ENCODE measurements at regions not wholly inside any gene's neighbourhood (a gene's known extent, or its start where the extent isn't known, plus 50 kb on each side); places are given as distances from the start of the nearest gene placed in this dataset.

DNA sequence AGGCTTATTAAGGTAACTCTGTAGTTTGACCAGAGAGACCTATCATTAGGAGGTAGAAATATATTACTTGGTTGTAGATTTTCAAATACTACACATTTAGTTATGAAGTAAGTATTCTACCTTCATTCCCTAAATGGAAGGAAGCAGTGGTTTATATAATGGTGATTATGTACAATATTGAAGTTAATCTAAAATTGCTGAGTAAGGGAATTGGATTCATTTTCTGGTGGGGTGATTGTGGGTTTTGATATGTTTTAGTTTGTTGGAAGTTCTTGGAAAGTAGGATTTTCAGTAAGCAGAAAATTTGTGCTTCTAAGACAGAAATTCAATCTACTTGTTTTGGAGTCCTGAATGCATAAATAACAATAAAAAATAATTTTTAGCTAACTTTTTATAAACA is 1830.9 kb upstream of the ADGRL3 start:
- Histone ChIP-seq H3K4ac (ENCODE audit: low read depth, low read length) (no peak overlapping the region), H4K5ac (ENCODE audit: insufficient read length, low read depth, low read length) (no peak overlapping the region), H4K20me1 (ENCODE audit: control insufficient read depth, insufficient read depth, insufficient read length) (no peaks in the 10 kb centered on the region), H2BK15ac (ENCODE audit: low read depth, low read length) (no peak overlapping the region), H3K27me3 (ENCODE audit: insufficient read depth, low read length) (no peaks in the 10 kb centered on the region), H3K18ac (ENCODE audit: insufficient read length, low read depth, low read length) (no peak overlapping the region), H3T11ph (ENCODE audit: low read length) (no peak overlapping the region), H3K14ac (ENCODE audit: insufficient read depth, low read length) (no peak overlapping the region), H2BK20ac (ENCODE audit: low read depth, low read length, poor library complexity, severe bottlenecking) (no peak overlapping the region), H2BK5ac (ENCODE audit: insufficient read length, low read length) (no peak overlapping the region), H2BK120ac (ENCODE audit: low read depth, low read length, poor library complexity, severe bottlenecking) (no peak overlapping the region), H3K79me1 (ENCODE audit: insufficient read depth, low read depth, low read length, poor library complexity, severe bottlenecking) (no peaks in the 10 kb centered on the region), H4K91ac (ENCODE audit: insufficient read length, low read depth, low read length) (no peak overlapping the region), H3K4me1 (ENCODE audit: insufficient read depth, low read length) (no peaks in the 10 kb centered on the region), H3K27ac (ENCODE audit: insufficient read length, low read depth, low read length) (no peak overlapping the region), H4K8ac (replicated peaks; ENCODE audit: insufficient read length, low read depth, low read length) (no peak overlapping the region), H3K79me2 (ENCODE audit: insufficient read depth, low read length) (no peaks in the 10 kb centered on the region), H3K56ac (ENCODE audit: insufficient read length, low read depth, low read length) (no peak overlapping the region), H2AK5ac (ENCODE audit: insufficient read length, low read length) (no peak overlapping the region), H3K9me3 (ENCODE audit: control insufficient read depth, low read depth, low read length) (no peaks in the 10 kb centered on the region), H3K4me2 (ENCODE audit: insufficient read depth, insufficient read length, low read length) (no peak overlapping the region), H3K9ac (ENCODE audit: extremely low read depth, insufficient read length, low read length) (no peak overlapping the region), H3K23ac (ENCODE audit: insufficient read length, low read depth, low read length) (no peak overlapping the region), H2AFZ (ENCODE audit: low read length) (no peak overlapping the region), H3K23me2 (ENCODE audit: insufficient read length, low read depth, low read length, poor library complexity, severe bottlenecking) (no peaks in the 10 kb centered on the region), H2BK12ac (ENCODE audit: insufficient read length, low read depth, low read length) (no peak overlapping the region)
- no peak for DNase-seq
- H3K9me3 Mint-ChIP-seq = 0 out of 5 replicates have a peak, but pooled peaks cover 0 to 3% of the 10 kb centered on the region in 2 experiments
- TF ChIP-seq, protein P1, sequence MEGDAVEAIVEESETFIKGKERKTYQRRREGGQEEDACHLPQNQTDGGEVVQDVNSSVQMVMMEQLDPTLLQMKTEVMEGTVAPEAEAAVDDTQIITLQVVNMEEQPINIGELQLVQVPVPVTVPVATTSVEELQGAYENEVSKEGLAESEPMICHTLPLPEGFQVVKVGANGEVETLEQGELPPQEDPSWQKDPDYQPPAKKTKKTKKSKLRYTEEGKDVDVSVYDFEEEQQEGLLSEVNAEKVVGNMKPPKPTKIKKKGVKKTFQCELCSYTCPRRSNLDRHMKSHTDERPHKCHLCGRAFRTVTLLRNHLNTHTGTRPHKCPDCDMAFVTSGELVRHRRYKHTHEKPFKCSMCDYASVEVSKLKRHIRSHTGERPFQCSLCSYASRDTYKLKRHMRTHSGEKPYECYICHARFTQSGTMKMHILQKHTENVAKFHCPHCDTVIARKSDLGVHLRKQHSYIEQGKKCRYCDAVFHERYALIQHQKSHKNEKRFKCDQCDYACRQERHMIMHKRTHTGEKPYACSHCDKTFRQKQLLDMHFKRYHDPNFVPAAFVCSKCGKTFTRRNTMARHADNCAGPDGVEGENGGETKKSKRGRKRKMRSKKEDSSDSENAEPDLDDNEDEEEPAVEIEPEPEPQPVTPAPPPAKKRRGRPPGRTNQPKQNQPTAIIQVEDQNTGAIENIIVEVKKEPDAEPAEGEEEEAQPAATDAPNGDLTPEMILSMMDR (conservative IDR thresholded peaks at IDR 0.05) = no peak
- H3K4me1 Mint-ChIP-seq = no peaks in the 10 kb centered on the region
- no peak overlapping the region for H3K4me3 Mint-ChIP-seq
- H3K27ac Mint-ChIP-seq = no peak overlapping the region
- no peaks in the 10 kb centered on the region for H3K27me3 Mint-ChIP-seq (ENCODE audit: low read depth)
- no peaks in the 10 kb centered on the region for H3K36me3 Mint-ChIP-seq (ENCODE audit: insufficient read depth in 1 of 3, low read depth in 3 of 3)

Data from H9 (cell line).